Liver (tissue), 3 donors: ENCODE measurements at regions not wholly inside any gene's neighbourhood (a gene's known extent, or its start where the extent isn't known, plus 50 kb on each side); places are given as distances from the start of the nearest gene placed in this dataset.

Experiments
- FOXA1 ChIP-seq: IDR thresholded peaks from 2 replicates; pipeline ENCODE4 v1.6.1; 2016; ENCODE audit warnings: antibody characterized with exemption
- GABPA ChIP-seq, 2 donors: IDR thresholded peaks in 1 of 2; conservative IDR thresholded peaks in 1 of 2; 2 replicates each; pipeline ENCODE4 v1.6.1; 2016; ENCODE audit warnings: antibody characterized with exemption in 2 of 2, mild to moderate bottlenecking in 1 of 2, moderate library complexity in 1 of 2
- MAX ChIP-seq: IDR thresholded peaks from 2 replicates; pipeline ENCODE4 v1.6.1; 2016; ENCODE audit warnings: antibody characterized with exemption
- NR2F2 ChIP-seq: IDR thresholded peaks from 2 replicates; pipeline ENCODE4 v1.6.1; 2016; ENCODE audit warnings: antibody characterized with exemption
- RXRA ChIP-seq, 2 donors: IDR thresholded peaks; 2 replicates each; pipeline ENCODE4 v1.6.1; 2017 to 2018; ENCODE audit warnings: antibody characterized with exemption in 2 of 2, mild to moderate bottlenecking in 1 of 2
- TF ChIP-seq, protein P1 (sequence below): fragments of 150-350 bp; IDR thresholded peaks from 2 replicates; pipeline ENCODE4 v1.5.1; 2017; ENCODE audit warnings: improper control_type of control experiment, low read depth, low read length; ENCODE audit not compliant: missing input control
- TF ChIP-seq, protein P2 (sequence below): IDR thresholded peaks from 2 replicates; pipeline ENCODE4 v1.6.1; 2016; ENCODE audit warnings: antibody characterized with exemption, mild to moderate bottlenecking
- donor health status: healthy.
- donor health status: healthy.

DNA sequence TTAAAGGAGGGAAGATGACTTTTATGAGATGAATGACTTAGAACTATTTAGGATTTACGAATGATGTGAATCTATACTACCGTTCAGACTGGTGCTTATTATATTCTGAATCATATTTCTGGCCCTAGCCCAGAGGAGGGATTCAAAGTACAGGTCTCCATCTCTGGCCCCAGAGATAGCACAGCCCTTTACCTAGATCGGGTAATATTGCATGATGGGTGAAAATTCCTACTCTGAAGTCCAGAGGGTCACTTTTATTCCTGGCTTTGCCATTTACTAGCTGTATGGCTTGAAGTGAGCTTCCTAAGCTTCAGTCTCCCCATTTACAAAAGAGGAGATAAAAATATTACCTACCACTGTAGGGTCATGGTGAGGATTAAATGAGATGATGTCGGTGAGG, 135.8 kb upstream of the OSR1 start:
- TF ChIP-seq, protein P1, sequence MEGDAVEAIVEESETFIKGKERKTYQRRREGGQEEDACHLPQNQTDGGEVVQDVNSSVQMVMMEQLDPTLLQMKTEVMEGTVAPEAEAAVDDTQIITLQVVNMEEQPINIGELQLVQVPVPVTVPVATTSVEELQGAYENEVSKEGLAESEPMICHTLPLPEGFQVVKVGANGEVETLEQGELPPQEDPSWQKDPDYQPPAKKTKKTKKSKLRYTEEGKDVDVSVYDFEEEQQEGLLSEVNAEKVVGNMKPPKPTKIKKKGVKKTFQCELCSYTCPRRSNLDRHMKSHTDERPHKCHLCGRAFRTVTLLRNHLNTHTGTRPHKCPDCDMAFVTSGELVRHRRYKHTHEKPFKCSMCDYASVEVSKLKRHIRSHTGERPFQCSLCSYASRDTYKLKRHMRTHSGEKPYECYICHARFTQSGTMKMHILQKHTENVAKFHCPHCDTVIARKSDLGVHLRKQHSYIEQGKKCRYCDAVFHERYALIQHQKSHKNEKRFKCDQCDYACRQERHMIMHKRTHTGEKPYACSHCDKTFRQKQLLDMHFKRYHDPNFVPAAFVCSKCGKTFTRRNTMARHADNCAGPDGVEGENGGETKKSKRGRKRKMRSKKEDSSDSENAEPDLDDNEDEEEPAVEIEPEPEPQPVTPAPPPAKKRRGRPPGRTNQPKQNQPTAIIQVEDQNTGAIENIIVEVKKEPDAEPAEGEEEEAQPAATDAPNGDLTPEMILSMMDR: no peak
- TF ChIP-seq MAX (no peak), FOXA1 (no peak), GABPA (IDR thresholded peaks at IDR 0.05 in 1 of 2, conservative IDR thresholded peaks at IDR 0.05 in 1 of 2) (no peak), RXRA (IDR thresholded peaks at IDR 0.05) (no peak), NR2F2 (no peak)
- TF ChIP-seq, protein P2, sequence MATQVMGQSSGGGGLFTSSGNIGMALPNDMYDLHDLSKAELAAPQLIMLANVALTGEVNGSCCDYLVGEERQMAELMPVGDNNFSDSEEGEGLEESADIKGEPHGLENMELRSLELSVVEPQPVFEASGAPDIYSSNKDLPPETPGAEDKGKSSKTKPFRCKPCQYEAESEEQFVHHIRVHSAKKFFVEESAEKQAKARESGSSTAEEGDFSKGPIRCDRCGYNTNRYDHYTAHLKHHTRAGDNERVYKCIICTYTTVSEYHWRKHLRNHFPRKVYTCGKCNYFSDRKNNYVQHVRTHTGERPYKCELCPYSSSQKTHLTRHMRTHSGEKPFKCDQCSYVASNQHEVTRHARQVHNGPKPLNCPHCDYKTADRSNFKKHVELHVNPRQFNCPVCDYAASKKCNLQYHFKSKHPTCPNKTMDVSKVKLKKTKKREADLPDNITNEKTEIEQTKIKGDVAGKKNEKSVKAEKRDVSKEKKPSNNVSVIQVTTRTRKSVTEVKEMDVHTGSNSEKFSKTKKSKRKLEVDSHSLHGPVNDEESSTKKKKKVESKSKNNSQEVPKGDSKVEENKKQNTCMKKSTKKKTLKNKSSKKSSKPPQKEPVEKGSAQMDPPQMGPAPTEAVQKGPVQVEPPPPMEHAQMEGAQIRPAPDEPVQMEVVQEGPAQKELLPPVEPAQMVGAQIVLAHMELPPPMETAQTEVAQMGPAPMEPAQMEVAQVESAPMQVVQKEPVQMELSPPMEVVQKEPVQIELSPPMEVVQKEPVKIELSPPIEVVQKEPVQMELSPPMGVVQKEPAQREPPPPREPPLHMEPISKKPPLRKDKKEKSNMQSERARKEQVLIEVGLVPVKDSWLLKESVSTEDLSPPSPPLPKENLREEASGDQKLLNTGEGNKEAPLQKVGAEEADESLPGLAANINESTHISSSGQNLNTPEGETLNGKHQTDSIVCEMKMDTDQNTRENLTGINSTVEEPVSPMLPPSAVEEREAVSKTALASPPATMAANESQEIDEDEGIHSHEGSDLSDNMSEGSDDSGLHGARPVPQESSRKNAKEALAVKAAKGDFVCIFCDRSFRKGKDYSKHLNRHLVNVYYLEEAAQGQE: no peak
